Stimulated activated CD8-positive, alpha-beta memory T cell treated with anti-CD3 and anti-CD28 coated beads, Interleukin-7, amount 100 ng/mL, for 4 hours (primary cell): ENCODE measurements at regions not wholly inside any gene's neighbourhood (a gene's known extent, or its start where the extent isn't known, plus 50 kb on each side); places are given as distances from the start of the nearest gene placed in this dataset.

Experiments
- DNase-seq, 2 donors: peaks; one replicate each; pipeline ENCODE4 v3.0.0-alpha.2; 2020; ENCODE audit warnings: low read depth in 2 of 2

DNA sequence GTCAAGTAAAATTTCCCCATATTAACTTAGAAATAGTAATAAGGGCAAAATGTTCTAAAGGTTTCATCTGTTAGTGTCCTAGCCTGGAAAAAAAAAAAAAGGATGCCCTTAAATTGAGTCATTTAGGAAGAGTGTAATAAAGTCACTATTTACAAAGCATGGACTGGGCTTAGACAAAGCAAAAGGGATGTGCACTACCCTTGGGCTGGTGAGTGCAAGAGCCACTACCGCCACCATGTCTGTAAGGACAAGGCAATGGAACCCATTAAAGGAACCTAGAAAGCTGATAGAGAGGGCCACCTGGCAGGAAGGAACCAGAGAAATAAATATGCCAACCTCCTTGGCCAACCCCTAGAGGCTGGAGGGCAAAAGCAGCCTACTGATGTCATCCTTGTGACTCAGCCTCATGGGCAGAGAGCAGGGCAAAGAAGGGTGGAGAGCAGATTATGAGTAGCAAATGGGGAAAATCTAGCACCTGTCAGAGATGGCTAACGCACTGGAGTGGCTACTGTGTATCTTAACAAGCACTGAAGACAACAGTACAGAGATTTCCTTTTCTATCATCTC is 59.5 kb upstream of the FUT8 start:
- no peak for DNase-seq

DNA sequence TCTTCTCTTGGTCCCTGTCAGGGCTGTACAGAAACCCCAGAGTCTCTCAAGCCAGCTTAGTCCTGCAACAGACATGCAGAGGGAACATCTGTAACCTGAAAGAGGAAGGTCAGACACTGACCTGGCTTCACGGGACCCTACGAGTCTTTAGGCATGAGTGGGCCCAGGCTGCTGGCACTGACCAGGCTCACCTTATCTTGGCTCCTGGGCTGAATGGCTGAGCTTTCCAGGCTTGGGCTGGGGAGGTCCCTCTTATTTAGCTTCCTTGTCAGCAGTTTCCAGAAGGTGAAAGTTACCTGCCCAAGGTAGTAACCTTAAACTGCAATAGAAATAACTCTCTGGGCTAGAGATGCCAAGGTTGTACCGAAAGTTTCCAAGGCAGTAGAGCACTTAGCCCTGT is 58.4 kb upstream of the FUT8 start:
- no peak for DNase-seq

DNA sequence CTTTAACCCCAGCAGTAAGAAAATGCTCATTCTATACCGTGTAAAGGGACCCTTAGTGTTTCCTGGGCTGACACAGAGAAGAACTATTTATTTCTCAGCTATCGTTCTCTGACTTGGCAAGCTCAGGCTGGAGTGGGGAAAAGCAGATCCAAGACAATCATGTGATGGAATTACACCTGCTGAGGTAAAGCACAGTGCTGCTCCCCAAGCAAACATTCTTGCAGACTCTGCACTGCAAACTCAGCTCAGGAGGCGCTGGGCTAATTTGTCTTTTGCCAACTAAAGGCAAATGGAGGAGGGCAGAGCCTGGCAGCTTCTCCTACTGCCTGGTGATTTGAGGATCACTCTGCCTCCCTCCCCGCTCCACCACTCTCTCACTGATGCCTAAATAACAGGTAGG is 57.8 kb upstream of the FUT8 start:
- no peak for DNase-seq

DNA sequence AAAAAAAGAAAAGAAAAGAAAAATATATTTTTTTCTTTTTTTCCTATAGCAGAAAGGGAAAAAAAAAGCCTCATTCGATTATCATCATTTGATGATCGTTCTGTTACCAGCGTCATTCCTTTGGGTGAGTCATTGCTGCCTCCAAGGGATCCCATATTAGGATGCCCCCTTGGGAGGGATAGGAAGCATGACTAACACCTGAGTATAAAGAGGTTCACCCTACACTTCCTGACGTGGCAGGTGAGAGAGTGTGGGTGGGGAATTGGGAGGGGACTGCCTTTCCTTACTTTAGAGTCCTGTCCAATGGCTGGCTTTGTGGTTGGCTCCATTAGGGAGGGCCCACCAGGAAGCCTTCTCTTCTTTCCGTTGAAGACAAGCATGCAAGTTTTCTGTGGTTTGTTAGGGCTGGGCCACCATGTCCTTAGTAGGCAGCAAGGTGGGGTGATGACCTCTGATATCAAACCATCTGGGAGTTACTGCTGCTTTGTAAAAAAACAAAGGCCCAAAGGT is 56.1 kb upstream of the FUT8 start:
- peak in 1 of 2 donors; percentile 21 for DNase-seq

DNA sequence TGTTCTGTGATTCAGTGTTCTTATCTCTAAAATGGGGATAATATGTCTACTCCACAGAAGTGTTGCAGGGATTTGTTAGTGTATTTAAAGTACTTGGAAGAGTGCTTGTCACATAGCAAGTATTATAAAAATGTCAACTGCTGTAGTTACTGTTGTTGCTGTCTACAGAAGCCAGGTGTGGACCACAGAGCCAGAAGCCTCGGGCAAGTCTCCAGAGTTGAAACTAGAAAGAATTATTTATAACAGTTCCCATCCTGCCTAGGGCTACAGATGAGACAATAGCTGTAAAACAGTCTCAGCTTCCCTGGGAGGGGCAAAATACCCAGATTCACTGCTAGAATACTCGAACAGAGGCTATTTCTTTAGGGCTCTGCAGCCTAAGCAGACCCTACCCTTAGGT is 55.4 kb upstream of the FUT8 start:
- no peak for DNase-seq

DNA sequence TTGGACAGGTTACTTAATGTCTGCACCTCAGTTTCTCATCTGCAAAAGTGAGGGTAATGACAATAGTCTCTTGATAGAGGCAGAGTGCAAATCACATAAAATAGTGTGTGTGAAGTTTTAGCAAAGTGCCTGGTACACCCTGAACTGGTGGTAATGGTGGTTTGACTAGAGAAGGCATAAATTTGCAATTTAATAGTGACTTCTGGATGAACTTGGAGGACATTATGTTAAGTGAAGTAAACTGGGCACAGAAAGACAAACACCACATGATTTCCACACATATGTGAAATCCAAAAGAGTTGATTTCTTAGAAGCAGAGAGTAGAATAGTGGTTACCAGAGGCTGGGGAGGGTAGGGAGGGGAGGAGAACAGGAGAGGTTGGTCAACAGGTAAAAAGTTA is 54.8 kb upstream of the FUT8 start:
- DNase-seq = no peak

DNA sequence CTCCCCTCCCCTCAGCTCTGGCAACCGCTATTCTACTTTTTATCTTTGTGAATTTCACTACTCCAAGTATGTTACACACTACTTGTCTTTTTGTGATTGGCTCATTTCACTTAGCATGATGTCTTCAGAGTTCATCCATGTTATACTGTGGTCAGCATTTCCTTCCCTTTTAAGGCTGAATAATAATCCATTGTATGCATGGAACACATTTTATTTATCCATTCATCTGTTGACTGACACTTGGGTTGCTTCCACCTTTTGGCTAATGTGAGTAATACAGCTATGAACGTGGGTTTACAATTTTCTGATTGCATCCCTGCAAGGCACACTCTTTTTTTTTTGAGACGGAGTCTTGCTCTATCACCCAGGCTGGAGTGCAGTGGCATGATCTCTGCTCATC is 53.0 kb upstream of the FUT8 start:
- no peak for DNase-seq

DNA sequence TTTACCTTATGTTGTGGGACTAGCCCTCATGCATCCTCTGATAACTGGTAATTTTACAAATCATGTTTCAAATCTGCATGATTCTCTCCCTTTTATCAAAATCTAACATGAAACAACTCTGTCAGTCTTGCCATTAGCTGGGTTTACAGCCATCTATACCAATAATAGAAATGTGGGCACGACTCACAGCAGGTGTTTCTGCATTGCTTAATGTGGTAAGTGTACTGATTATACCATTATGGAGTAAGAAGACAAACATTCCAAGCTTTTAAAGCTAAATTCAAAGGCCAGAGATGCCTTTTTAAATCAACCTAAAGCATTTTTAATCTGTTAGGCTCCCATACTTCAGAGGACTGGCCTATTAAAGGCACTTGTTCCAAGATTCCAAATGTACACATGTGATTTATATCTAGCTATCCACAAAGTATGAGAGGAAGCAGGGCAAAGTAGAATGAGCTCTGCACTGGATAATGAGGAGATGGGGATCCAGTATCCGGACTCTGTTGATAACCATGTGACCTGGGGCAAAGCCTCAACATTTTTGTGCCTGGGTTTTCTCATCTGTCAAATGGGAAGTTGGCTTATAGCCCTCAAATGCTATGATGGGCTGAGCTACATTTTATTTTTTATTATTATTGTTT is 52.3 kb upstream of the FUT8 start:
- no peak for DNase-seq

DNA sequence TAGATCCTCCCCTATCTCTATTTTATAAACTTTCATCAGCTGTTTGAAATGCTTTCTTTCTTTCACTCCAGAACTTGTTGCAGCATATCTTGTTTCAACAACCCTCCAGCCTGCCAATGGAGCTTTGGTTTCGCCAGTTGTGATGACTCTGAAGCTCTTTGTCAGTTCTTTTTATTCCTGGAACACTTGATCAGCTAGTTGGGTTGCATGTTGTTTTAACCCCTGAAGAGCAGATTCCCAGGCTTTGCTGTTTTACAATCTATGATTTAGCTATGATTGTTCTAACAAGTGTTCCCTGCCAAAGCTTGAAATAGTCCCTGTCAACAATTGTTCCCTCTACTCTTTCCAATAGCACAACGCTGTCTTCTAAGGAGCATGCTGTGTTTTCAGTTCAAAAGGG is 50.6 kb upstream of the FUT8 start:
- DNase-seq = no peak
